ENCODE measurements at regions not wholly inside any gene's neighbourhood (a gene's known extent, or its start where the extent isn't known, plus 50 kb on each side); places are given as distances from the start of the nearest gene placed in this dataset.

- TF ChIP-seq EZH2 (IDR thresholded peaks at IDR 0.05; ENCODE audit: borderline replicate concordance, low read depth, low read length, poor library complexity, severe bottlenecking): no peak
- no peak for TF ChIP-seq CTCF (conservative IDR thresholded peaks at IDR 0.05; ENCODE audit: low read depth, low read length)
Observed at GRCh38 chr12:93090731-93091172, 161.7 kb upstream of the EEA1 start.
